ENCODE measurements at regions not wholly inside any gene's neighbourhood (a gene's known extent, or its start where the extent isn't known, plus 50 kb on each side); places are given as distances from the start of the nearest gene placed in this dataset.

GRCh38 chr17:36837939-36838272 is 99.4 kb upstream of the LHX1 start:
- POLR2A ChIA-PET, result no interaction called here
- CTCF ChIA-PET, result no interaction called here
- DNase-seq (ENCODE audit: extremely low spot score), result no peak
- no peak for TF ChIP-seq BHLHE40 (IDR thresholded peaks at IDR 0.05; ENCODE audit: borderline replicate concordance)
- no peak for TF ChIP-seq L3MBTL2 (conservative IDR thresholded peaks at IDR 0.05)
- no peak for TF ChIP-seq ZNF384 (IDR thresholded peaks at IDR 0.05)
- no peak for TF ChIP-seq TARDBP (IDR thresholded peaks at IDR 0.05)
- TF ChIP-seq SUZ12 (IDR thresholded peaks at IDR 0.05), result no peak
- TF ChIP-seq LEF1 (IDR thresholded peaks at IDR 0.05; ENCODE audit: borderline replicate concordance), result no peak
- TF ChIP-seq FOXA1 (IDR thresholded peaks at IDR 0.05), result no peak
- TF ChIP-seq SP1 (IDR thresholded peaks at IDR 0.05), result no peak
- TF ChIP-seq, protein P1, sequence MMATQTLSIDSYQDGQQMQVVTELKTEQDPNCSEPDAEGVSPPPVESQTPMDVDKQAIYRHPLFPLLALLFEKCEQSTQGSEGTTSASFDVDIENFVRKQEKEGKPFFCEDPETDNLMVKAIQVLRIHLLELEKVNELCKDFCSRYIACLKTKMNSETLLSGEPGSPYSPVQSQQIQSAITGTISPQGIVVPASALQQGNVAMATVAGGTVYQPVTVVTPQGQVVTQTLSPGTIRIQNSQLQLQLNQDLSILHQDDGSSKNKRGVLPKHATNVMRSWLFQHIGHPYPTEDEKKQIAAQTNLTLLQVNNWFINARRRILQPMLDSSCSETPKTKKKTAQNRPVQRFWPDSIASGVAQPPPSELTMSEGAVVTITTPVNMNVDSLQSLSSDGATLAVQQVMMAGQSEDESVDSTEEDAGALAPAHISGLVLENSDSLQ (IDR thresholded peaks at IDR 0.05), result no peak
- no peak for TF ChIP-seq ARNT (IDR thresholded peaks at IDR 0.05)
- no peak for TF ChIP-seq ELF4 (IDR thresholded peaks at IDR 0.05)
- no peak for TF ChIP-seq NFRKB (IDR thresholded peaks at IDR 0.05)
- TF ChIP-seq FOXK2 (IDR thresholded peaks at IDR 0.05), result no peak
- TF ChIP-seq CTBP1 (IDR thresholded peaks at IDR 0.05; ENCODE audit: borderline replicate concordance), result no peak
- TF ChIP-seq FOXM1 (IDR thresholded peaks at IDR 0.05; ENCODE audit: borderline replicate concordance), result no peak
- TF ChIP-seq HDGF (IDR thresholded peaks at IDR 0.05; ENCODE audit: borderline replicate concordance), result no peak

GRCh38 chr17:36839256-36839655 is 98.0 kb upstream of the LHX1 start:
- no peak for DNase-seq (ENCODE audit: extremely low spot score)
- TF ChIP-seq, protein P1 (IDR thresholded peaks at IDR 0.05), result no peak
- TF ChIP-seq TARDBP (IDR thresholded peaks at IDR 0.05), result no peak
- no peak for TF ChIP-seq ARNT (IDR thresholded peaks at IDR 0.05)
- no peak for TF ChIP-seq FOXM1 (IDR thresholded peaks at IDR 0.05; ENCODE audit: borderline replicate concordance)
- no peak for TF ChIP-seq SUZ12 (IDR thresholded peaks at IDR 0.05)
- TF ChIP-seq SP1 (IDR thresholded peaks at IDR 0.05), result no peak
- TF ChIP-seq BHLHE40 (IDR thresholded peaks at IDR 0.05; ENCODE audit: borderline replicate concordance), result no peak
- TF ChIP-seq L3MBTL2 (conservative IDR thresholded peaks at IDR 0.05), result no peak
- TF ChIP-seq FOXK2 (IDR thresholded peaks at IDR 0.05), result no peak
- TF ChIP-seq NFRKB (IDR thresholded peaks at IDR 0.05), result no peak
- ChIA-PET POLR2A (no interaction called here), CTCF (no interaction called here)

GRCh38 chr17:36840796-36841195 is 96.5 kb upstream of the LHX1 start:
- TF ChIP-seq FOXK2 (IDR thresholded peaks at IDR 0.05) (no peak), ZNF384 (IDR thresholded peaks at IDR 0.05) (no peak), CTBP1 (IDR thresholded peaks at IDR 0.05; ENCODE audit: borderline replicate concordance) (no peak), LEF1 (IDR thresholded peaks at IDR 0.05; ENCODE audit: borderline replicate concordance) (no peak), L3MBTL2 (conservative IDR thresholded peaks at IDR 0.05) (no peak)
- TF ChIP-seq, protein P1 (IDR thresholded peaks at IDR 0.05), result no peak
- ChIA-PET CTCF (no interaction called here), POLR2A (no interaction called here)
- DNase-seq (ENCODE audit: extremely low spot score), result no peak

DNA sequence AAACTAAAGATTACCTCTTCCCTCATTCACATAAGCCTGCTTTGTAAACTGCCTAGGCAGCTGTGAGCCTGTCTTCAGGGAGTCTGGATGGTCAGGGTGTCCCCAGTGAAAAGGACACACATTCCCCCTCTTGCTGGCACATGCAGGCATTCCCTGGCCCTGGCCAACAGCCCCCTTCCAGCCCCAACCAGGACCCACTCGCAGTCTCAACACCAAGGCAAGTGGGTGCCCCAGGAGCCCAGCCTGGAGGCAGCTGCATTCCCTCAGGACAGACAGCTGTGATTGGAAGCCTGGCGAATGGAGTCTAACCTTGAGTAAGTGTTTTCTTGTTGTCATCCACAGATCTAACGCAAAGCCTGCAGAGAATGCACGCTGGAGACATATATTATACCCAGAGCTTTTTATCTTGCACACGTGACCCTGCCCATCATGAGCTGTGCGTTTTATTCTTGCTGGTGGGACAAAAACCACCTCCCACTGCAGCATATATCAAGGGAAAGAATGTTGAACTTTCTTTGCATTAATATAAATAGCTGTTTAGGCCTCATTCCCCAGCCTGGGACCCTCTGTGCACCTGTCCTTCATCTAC is 95.0 kb upstream of the LHX1 start:
- no peak for TF ChIP-seq SUZ12 (IDR thresholded peaks at IDR 0.05)
- TF ChIP-seq HDGF (IDR thresholded peaks at IDR 0.05; ENCODE audit: borderline replicate concordance), result no peak
- ChIA-PET CTCF (no interaction called here), POLR2A (no interaction called here)
- DNase-seq (ENCODE audit: extremely low spot score), result no peak

- POLR2A ChIA-PET, result no interaction called here
- CTCF ChIA-PET, result no interaction called here
- DNase-seq (ENCODE audit: extremely low spot score), result no peak
- TF ChIP-seq LEF1 (IDR thresholded peaks at IDR 0.05; ENCODE audit: borderline replicate concordance) (no peak), ZNF384 (IDR thresholded peaks at IDR 0.05) (no peak), L3MBTL2 (conservative IDR thresholded peaks at IDR 0.05) (no peak), ELF4 (IDR thresholded peaks at IDR 0.05) (no peak), HDGF (IDR thresholded peaks at IDR 0.05; ENCODE audit: borderline replicate concordance) (no peak), SUZ12 (IDR thresholded peaks at IDR 0.05) (no peak), FOXA1 (IDR thresholded peaks at IDR 0.05) (no peak), BHLHE40 (IDR thresholded peaks at IDR 0.05; ENCODE audit: borderline replicate concordance) (no peak), FOXK2 (IDR thresholded peaks at IDR 0.05) (no peak), FOXM1 (IDR thresholded peaks at IDR 0.05; ENCODE audit: borderline replicate concordance) (no peak), SP1 (IDR thresholded peaks at IDR 0.05) (no peak), NFRKB (IDR thresholded peaks at IDR 0.05) (no peak), ARNT (IDR thresholded peaks at IDR 0.05) (no peak), TARDBP (IDR thresholded peaks at IDR 0.05) (no peak), CTBP1 (IDR thresholded peaks at IDR 0.05; ENCODE audit: borderline replicate concordance) (no peak)
- TF ChIP-seq, protein P1 (IDR thresholded peaks at IDR 0.05), result no peak
Measured at GRCh38 chr17:36842963-36843558, 94.2 kb upstream of the LHX1 start.

DNA sequence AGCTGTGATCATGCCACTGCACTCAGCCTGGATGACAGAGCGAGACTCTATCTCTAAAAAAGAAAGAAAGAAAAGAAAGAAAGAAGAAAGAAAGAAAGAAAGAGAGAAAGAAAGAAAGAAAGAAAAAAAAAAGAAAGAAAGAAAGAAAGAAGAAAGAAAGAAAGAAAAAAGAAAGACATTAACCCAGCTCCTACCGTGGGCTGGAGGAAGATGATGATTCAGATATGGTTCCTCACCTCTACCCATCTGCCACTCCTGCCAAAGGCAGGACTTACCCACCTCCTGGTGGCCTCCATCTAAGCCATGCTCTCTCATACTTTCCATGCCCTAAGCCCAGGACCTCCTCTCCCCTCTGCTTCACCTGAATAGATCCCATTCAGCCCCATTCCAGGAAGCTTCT is 93.3 kb upstream of the LHX1 start:
- ChIA-PET CTCF (no interaction called here), POLR2A (interaction anchor here (1.0 kb wide), 1 partner anchor 81 kb away, joined by 3 read pairs; no protein-coding TSS in a partner anchor)
- TF ChIP-seq ZNF384 (IDR thresholded peaks at IDR 0.05), result no peak
- TF ChIP-seq, protein P1 (IDR thresholded peaks at IDR 0.05), result no peak
- TF ChIP-seq LEF1 (IDR thresholded peaks at IDR 0.05; ENCODE audit: borderline replicate concordance), result no peak
- no peak for TF ChIP-seq CTBP1 (IDR thresholded peaks at IDR 0.05; ENCODE audit: borderline replicate concordance)
- no peak for TF ChIP-seq BHLHE40 (IDR thresholded peaks at IDR 0.05; ENCODE audit: borderline replicate concordance)
- no peak for TF ChIP-seq FOXK2 (IDR thresholded peaks at IDR 0.05)
- no peak for TF ChIP-seq NFRKB (IDR thresholded peaks at IDR 0.05)
- no peak for TF ChIP-seq HDGF (IDR thresholded peaks at IDR 0.05; ENCODE audit: borderline replicate concordance)
- no peak for TF ChIP-seq L3MBTL2 (conservative IDR thresholded peaks at IDR 0.05)
- TF ChIP-seq SP1 (IDR thresholded peaks at IDR 0.05), result no peak
- TF ChIP-seq ELF4 (IDR thresholded peaks at IDR 0.05), result no peak
- TF ChIP-seq ARNT (IDR thresholded peaks at IDR 0.05), result no peak
- no peak for DNase-seq (ENCODE audit: extremely low spot score)

Data from HEK293T (cell line).